Adrenal gland (tissue), 9 donors: ENCODE measurements at regions not wholly inside any gene's neighbourhood (a gene's known extent, or its start where the extent isn't known, plus 50 kb on each side); places are given as distances from the start of the nearest gene placed in this dataset.

Experiments
- DNase-seq, 7 donors: peaks; one replicate each; pipeline ENCODE4 v3.0.0-alpha.2; 2019 to 2020
- H3K27ac ChIP-seq, 5 donors: fragments of 200-600 bp; sonication (generic) in 4 of 5; 1 replicate in 3 of 5; 2 replicates in 2 of 5; pipeline versions ENCODE4 v1.5.1 to v1.8.0; 2016 to 2020; ENCODE audit warnings: mild to moderate bottlenecking in 1 of 5
- H3K27me3 ChIP-seq: fragments of 200-600 bp; 2 replicates; pipeline ENCODE4 v1.8.0; 2021
- H3K36me3 ChIP-seq, 2 donors: fragments of 200-600 bp; replicated peaks in 1 of 2; 1 replicate in 1 of 2; 2 replicates in 1 of 2; pipeline versions ENCODE4 v1.5.1 to v1.8.0; 2018 to 2022
- H3K4me1 ChIP-seq, 2 donors: fragments of 200-600 bp; replicated peaks in 1 of 2; 1 replicate in 1 of 2; 2 replicates in 1 of 2; pipeline versions ENCODE4 v1.5.1 to v1.8.0; 2018 to 2021
- H3K4me3 ChIP-seq, 4 donors: fragments of 200-600 bp; sonication (generic) in 3 of 4; one replicate each; pipeline ENCODE4 v1.5.1; 2016 to 2018
- H3K9me3 ChIP-seq, 3 donors: fragments of 200-600 bp; sonication (generic) in 1 of 3; replicated peaks in 1 of 3; 1 replicate in 2 of 3; 2 replicates in 1 of 3; pipeline versions ENCODE4 v1.5.1 to v1.8.0; 2016 to 2021
- POLR2A ChIP-seq, 2 donors: fragments of 450-650 bp; IDR thresholded peaks; one replicate each; pipeline ENCODE4 v1.6.1; 2017; ENCODE audit warnings: antibody characterized with exemption in 2 of 2, mild to moderate bottlenecking in 2 of 2, moderate library complexity in 1 of 2
- WGBS, 4 donors: extraction: QIAGEN DNeasy Blood & Tissue Kit in 2 of 4; methylation state at CpG; one replicate each; pipeline versions ENCODE4 v1.1.5 to v1.1.7; 2013 to 2017; 5-methylcytosine and 5-hydroxymethylcytosine counted together
- intact Hi-C, 2 donors: fragments of 100-400 bp; cut with DNase I; formaldehyde crosslinking; loops; one replicate each; pipeline versions ENCODE4 v1.14.1 to v1.15.0; 2022 to 2023
- TF ChIP-seq, protein P1 (sequence below), 6 experiments: fragments of 450-650 bp in 4 of 6; fragments of 200-600 bp in 2 of 6; sonication (generic) in 1 of 6; IDR thresholded peaks; 1 replicate in 5 of 6; 2 replicates in 1 of 6; pipeline versions ENCODE4 v1.5.1 to v1.8.0; 2016 to 2021; ENCODE audit warnings: antibody characterized with exemption in 6 of 6, mild to moderate bottlenecking in 2 of 6, moderate library complexity in 1 of 6
- donor health status: healthy with polysubstance abuse.
- donor health status: Bipolar disorder and iron deficiency.
- donor health status: DM: yes; HTN: yes; CAD: no.
- donor health status: DM: no; HTN: no; CAD: no.
- donor health status: DM: no; HTN: no; CAD: no.

- no peak for DNase-seq
- Histone ChIP-seq H3K27ac (no peak overlapping the region), H3K9me3 (no peaks in the 10 kb centered on the region), H3K4me3 (no peak overlapping the region), H3K27me3 (no peaks in the 10 kb centered on the region), H3K36me3 (no peaks in the 10 kb centered on the region), H3K4me1 (no peaks in the 10 kb centered on the region)
- WGBS, 4 donors, result 24 to 39% (median 31%) methylated on average over 3 of the region's 3 CpGs
- intact Hi-C loops, result no loop called here
- TF ChIP-seq, protein P1, sequence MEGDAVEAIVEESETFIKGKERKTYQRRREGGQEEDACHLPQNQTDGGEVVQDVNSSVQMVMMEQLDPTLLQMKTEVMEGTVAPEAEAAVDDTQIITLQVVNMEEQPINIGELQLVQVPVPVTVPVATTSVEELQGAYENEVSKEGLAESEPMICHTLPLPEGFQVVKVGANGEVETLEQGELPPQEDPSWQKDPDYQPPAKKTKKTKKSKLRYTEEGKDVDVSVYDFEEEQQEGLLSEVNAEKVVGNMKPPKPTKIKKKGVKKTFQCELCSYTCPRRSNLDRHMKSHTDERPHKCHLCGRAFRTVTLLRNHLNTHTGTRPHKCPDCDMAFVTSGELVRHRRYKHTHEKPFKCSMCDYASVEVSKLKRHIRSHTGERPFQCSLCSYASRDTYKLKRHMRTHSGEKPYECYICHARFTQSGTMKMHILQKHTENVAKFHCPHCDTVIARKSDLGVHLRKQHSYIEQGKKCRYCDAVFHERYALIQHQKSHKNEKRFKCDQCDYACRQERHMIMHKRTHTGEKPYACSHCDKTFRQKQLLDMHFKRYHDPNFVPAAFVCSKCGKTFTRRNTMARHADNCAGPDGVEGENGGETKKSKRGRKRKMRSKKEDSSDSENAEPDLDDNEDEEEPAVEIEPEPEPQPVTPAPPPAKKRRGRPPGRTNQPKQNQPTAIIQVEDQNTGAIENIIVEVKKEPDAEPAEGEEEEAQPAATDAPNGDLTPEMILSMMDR (IDR thresholded peaks at IDR 0.05), result no peak
- TF ChIP-seq POLR2A (IDR thresholded peaks at IDR 0.05), result no peak
Observed at GRCh38 chr10:64306729-64307327, 785.6 kb downstream of the REEP3 start.

- Histone ChIP-seq H3K27me3 (no peaks in the 10 kb centered on the region), H3K4me1 (no peaks in the 10 kb centered on the region), H3K4me3 (no peak overlapping the region), H3K9me3 (no peaks in the 10 kb centered on the region), H3K36me3 (no peaks in the 10 kb centered on the region), H3K27ac (no peak overlapping the region)
- WGBS, 4 donors, result 43 to 59% (median 48%) methylated on average over 5 of the region's 5 CpGs
- intact Hi-C loops, result no loop called here
- no peak for TF ChIP-seq POLR2A (IDR thresholded peaks at IDR 0.05)
- TF ChIP-seq, protein P1 (IDR thresholded peaks at IDR 0.05), result no peak
- DNase-seq, result no peak
Observed at GRCh38 chr10:64312876-64313275, 791.7 kb downstream of the REEP3 start.

GRCh38 chr10:64313967-64314366 lies 792.8 kb downstream of the REEP3 start:
- intact Hi-C loops, result no loop called here
- Histone ChIP-seq H3K4me3 (no peak overlapping the region), H3K9me3 (no peaks in the 10 kb centered on the region), H3K27me3 (no peaks in the 10 kb centered on the region), H3K4me1 (no peaks in the 10 kb centered on the region), H3K27ac (no peak overlapping the region), H3K36me3 (no peaks in the 10 kb centered on the region)
- no peak for DNase-seq
- TF ChIP-seq, protein P1 (IDR thresholded peaks at IDR 0.05), result no peak
- no peak for TF ChIP-seq POLR2A (IDR thresholded peaks at IDR 0.05)
- WGBS, 4 donors, result 60 to 80% (median 73%) methylated on average over 2 of the region's 2 CpGs

DNA sequence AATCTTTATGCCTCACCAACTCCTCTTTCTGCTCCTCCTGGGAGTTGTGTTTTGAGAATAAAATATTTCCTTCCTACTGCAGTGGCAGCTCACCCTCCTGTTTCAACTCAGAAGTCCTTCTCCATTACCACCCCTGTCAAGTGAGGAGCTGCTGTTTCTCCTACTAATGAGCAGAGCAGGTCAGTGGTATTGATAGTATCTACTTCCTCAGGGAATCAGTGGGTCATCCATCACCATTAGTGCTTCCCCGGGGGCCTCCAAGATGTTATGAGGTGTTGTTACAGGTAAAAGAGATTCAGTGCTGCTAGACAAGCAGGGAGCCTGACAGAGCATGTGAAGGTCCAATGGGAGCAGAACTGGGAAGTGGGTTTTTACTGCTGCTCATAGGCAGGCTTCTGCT lies 795.2 kb downstream of the REEP3 start:
- Histone ChIP-seq H3K27me3 (no peaks in the 10 kb centered on the region), H3K4me1 (no peaks in the 10 kb centered on the region), H3K9me3 (no peaks in the 10 kb centered on the region), H3K27ac (no peak overlapping the region), H3K4me3 (no peak overlapping the region), H3K36me3 (no peaks in the 10 kb centered on the region)
- no peak for DNase-seq
- intact Hi-C loops, result no loop called here
- WGBS, 4 donors, result 10 to 33% (median 22%) methylated on average over 1 of the region's 1 CpG
- TF ChIP-seq POLR2A (IDR thresholded peaks at IDR 0.05), result no peak
- TF ChIP-seq, protein P1 (IDR thresholded peaks at IDR 0.05), result no peak
